ENCODE measurements at regions not wholly inside any gene's neighbourhood (a gene's known extent, or its start where the extent isn't known, plus 50 kb on each side); places are given as distances from the start of the nearest gene placed in this dataset.

GRCh38 chr5:2899311-2899710 lies 147.8 kb upstream of the IRX2 start:
- no peak for DNase-seq

DNA sequence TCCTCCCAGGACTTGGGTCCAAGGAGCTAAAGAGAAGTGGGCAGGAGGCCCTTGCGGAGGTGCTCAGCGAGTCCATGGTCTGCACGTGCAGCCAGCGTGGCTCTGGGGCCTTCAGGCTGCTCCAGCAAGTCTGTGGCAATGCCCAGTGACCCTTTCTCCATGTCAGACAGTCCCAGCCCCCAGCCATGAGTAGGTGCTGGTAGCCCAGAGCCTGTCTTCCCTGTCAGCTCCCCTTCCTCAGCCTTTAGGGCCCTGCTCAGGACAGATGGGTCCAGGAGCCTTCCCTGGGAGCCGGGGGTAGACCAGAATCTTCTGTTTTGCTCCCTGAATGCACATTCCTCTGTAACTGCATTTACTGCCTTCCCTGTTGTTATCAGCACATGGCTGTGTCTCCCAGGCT lies 147.2 kb upstream of the IRX2 start:
- no peak for DNase-seq

GRCh38 chr5:2897276-2897961 lies 145.9 kb upstream of the IRX2 start:
- no peak for DNase-seq

DNA sequence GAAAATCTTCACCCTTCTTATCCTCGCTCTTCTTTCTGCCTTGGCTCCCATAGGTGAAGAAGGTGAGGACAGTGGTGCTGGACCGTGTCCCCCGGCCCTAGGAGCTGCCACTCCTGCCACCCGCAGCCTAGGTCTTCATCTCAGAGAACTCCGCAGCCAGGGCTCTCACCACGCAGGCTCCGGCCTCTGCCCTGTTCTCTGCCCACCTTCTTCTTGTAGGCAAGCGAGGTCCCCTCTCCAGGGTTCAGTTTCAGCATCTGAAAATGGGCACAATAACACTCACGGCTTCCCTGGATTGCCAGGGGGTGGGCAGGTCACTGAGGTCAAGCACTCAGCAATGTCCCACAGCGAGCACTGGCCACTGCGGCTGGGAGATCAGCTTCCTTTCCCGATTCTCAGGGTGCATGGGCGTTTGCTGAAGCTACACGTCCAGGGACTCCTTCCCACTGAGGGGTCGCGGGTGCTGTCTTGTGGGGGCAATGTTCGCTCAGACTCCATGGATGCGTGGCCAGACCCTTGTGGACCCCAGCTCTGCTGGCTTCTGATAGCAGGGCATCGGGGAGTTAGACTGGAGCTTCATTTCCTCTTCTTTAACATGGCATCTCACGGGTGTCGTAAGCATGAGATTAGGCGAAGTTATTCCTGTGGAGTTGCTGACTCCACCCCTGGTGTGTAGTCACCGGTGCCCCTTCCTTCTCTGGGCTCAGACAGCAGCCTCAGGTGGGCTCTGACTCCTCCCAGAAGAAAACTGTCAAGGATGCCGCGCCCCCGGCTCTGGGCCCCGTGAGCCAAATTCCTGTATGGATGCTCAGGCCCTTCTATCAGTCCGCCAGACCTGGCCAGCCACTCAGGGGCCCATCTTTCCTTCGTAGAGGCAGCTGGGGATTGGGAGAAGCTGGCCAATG lies 145.1 kb upstream of the IRX2 start:
- no peak for DNase-seq

- DNase-seq: no peak
Measured at GRCh38 chr5:2895876-2896275, 144.4 kb upstream of the IRX2 start.

DNA sequence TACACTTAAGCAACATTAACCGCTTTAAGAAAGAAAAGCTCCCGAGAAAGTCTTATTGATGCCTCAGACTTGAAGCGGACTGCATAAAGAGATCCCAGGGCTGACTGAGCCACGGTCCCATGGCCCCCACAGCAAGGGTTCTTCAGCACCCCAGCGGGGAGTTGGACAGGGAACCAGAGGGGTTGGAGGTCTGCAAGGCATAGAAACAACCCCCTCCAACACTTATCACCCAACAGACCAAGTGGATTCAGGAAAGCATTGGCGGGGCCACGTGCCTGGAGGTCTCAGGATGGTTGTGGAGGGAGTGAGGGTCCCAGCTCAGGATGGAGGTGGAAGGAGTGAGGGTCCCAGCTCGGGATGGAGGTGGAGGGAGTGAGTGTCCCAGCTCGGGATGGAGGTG lies 143.7 kb upstream of the IRX2 start:
- no peak for DNase-seq

DNA sequence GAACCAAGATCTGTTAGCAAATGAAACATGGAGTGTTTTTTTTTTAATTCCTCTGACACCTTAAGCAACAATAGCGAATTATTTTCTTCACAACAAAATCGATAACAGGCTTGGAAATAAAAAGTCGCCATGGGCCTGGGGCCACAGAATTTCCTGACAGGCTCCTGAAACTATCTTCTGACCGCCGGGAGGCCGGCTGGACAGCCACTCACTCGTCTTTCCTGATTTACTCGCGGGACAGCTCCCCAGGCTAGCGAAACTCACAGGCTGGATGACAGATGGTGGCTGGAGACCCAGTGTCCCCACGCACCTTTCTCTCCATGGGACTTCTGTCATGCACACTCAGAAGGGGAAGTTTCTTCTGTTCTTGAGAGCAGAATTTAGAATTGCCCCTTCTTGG lies 143.3 kb upstream of the IRX2 start:
- DNase-seq: no peak

- no peak for DNase-seq
Measured at GRCh38 chr5:2894316-2894715, 142.8 kb upstream of the IRX2 start.

DNA sequence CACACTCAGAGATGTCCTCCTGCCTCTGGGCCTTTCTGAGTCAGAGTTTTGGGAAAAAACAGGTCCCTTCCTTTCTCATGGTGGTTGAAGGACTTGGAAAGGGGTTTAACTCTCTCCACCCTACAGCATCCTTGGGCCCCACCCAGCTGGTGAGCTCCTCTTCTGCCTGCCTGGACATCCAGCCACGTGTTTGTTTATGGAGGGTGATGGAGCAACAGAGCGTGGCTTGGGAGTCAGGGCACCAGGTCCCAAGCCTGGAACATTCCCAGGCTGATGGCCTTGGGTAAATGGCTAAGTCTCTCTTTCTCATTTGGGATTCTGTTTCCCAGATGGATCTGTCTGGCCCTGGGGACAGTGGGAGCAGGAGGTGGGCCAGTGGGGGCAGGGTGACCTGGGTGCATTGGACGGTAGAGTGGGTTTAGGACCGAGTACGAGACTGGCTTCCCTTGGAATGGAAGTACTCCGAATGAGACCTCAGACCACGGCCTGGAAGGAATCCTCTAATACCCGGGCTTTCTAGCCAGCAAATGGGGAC lies 141.1 kb upstream of the IRX2 start:
- DNase-seq: no peak

- no peak for DNase-seq
Measured at GRCh38 chr5:2891781-2892180, 140.3 kb upstream of the IRX2 start.

DNA sequence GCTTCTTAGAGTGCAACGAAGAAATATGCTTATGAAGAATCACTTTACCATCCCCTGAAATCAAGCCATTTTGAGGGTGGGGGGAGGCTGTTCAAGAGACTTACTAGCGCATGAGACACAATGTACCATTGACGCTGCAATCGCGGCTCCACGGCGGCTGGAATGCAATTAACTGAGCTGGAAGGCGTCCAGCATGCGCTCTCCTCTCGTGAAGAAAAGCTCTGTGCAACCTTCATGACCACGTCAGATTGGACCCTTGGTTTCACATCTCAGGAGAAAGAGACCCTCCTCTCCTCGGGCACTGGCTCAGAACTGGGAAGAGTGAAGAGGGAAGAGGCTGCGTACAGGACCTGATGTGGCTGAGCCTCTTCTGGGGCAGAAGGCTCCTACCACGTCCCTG lies 138.5 kb upstream of the IRX2 start:
- no peak for DNase-seq

GRCh38 chr5:2888520-2889060 lies 137.1 kb upstream of the IRX2 start:
- no peak for DNase-seq

GRCh38 chr5:2887481-2888348 lies 136.2 kb upstream of the IRX2 start:
- DNase-seq: no peak

DNA sequence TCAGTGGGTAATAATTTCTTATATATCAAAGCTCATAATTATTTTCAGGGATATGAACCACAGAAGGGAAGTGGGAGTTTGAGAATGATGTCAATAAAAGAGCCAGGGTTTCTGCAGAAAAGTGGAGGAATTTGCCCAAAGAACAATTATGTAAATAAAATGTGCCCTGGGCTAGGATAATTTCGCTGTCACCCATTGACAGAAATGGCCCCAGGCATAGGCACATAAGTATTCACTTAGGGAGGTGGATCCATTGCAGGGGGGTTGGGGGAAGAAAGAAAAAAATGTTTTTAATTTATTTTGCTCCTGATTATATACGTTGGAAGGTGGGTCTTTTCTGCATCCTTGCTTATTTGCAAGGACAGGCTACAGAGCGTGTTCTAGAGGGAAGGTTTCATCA lies 135.1 kb upstream of the IRX2 start:
- no peak for DNase-seq

GRCh38 chr5:2883771-2884170 lies 132.3 kb upstream of the IRX2 start:
- no peak for DNase-seq

GRCh38 chr5:2879701-2880100 lies 128.2 kb upstream of the IRX2 start:
- no peak for DNase-seq

DNA sequence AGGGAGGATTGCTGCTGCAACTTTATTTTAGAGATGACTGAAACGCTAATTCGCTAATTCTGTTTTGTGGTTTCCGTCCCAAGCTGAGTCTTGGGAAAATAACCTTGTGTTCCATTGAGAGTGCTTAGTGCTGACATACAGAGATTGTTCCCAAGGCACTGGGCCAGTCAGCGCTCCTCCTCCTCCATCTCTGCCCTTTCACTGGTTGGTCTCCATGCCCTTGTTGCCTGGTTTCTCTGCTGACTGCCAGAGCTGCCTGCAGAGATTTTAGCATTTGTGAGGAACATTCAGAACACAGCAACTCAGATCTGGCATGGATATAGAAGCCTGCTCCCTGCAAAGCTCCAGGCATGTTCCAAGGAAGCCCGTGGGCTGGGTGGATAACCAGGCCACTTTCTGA lies 126.0 kb upstream of the IRX2 start:
- no peak for DNase-seq

GRCh38 chr5:2876183-2876582 lies 124.7 kb upstream of the IRX2 start:
- DNase-seq: no peak

- DNase-seq: no peak
Measured at GRCh38 chr5:2874099-2874498, 122.6 kb upstream of the IRX2 start.

- no peak for DNase-seq
Measured at GRCh38 chr5:2872676-2873075, 121.2 kb upstream of the IRX2 start.

DNA sequence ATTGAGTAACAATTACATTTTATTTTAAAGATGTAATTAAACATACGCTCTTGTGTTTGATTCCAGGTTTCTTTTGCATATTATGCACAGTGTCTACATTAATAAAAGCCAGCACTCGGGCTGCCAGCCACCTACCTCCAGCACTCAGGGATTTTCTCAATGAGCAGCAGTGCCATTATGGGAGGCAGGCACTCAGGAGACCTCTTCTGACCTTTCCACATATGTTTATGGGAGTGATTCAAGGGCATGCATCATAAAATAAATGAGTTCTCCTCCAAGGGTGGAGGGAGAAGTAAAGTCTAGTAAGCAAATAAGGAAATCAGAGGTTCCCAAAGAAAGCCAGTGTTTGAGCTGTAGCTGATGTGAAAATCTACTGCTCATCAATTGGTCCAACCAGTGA lies 119.8 kb upstream of the IRX2 start:
- DNase-seq: no peak

DNA sequence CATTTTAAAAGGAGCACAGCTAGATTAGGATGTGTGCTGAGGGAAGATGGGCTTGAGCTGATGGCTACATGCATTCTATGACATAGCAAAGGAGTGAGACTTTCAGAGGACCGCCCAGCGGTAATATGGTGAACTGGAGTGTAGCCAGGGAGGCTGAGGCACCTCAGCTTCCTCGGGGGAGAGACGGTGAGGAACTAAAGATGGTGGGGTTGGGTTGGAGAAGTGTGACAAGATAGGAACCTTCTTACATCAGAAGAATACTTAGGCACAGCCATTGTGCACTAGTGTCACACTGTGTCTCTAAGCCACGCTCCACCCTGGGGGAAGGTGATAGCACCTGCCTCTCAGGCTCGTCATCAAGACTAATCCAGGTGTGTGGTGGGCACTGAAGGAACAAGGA lies 118.0 kb upstream of the IRX2 start:
- DNase-seq: no peak

- DNase-seq: no peak
Measured at GRCh38 chr5:2867373-2867933, 116.0 kb upstream of the IRX2 start.
